PC-9 (cell line): ENCODE measurements at regions not wholly inside any gene's neighbourhood (a gene's known extent, or its start where the extent isn't known, plus 50 kb on each side); places are given as distances from the start of the nearest gene placed in this dataset.

Experiments used
- EZH2 ChIP-seq: fragments of 200-600 bp; sonication (generic); IDR thresholded peaks from 2 replicates; pipeline ENCODE4 v1.8.0; 2017; ENCODE audit warnings: antibody characterized with exemption, low read depth
- TF ChIP-seq, protein P1 (sequence below): fragments of 200-600 bp; sonication (generic); conservative IDR thresholded peaks from 2 replicates; pipeline ENCODE4 v1.6.1; 2017; ENCODE audit warnings: mixed run types, antibody characterized with exemption, mild to moderate bottlenecking, moderate library complexity

DNA sequence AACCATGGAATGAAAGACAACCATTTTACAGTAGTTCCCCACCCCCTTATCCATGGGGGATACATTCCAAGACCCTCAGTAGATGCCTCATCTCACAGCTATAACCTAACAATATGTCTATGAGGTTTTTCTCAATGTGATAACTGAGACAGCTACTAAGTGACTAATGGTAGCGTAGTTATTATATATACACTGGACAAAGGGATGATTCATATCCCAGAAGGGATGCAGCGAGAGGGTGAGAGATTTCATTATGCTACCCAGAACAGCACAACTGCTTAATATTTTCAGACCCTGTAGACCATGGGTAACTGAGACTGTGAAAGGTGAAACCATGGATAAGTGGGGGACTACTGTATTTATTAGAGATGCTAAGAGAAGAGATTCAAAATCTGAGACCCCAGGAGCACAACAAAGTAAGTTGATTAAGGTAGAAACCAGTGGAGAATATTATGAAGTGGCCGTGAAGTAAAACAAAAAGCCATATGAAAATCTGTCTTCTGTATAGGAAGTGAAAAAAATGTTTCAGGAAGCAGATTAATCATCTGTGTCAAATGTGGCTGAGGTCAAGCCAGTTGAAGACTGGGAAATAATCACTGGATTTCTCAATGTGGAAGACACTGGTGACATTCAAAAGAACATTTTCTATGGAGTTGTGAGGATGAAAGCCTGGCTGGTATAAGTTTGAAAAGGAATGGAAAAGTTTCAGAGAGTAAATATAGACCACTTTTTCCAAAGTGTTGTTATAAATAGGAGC lies 77.2 kb downstream of the RPL10L start:
- TF ChIP-seq, protein P1, sequence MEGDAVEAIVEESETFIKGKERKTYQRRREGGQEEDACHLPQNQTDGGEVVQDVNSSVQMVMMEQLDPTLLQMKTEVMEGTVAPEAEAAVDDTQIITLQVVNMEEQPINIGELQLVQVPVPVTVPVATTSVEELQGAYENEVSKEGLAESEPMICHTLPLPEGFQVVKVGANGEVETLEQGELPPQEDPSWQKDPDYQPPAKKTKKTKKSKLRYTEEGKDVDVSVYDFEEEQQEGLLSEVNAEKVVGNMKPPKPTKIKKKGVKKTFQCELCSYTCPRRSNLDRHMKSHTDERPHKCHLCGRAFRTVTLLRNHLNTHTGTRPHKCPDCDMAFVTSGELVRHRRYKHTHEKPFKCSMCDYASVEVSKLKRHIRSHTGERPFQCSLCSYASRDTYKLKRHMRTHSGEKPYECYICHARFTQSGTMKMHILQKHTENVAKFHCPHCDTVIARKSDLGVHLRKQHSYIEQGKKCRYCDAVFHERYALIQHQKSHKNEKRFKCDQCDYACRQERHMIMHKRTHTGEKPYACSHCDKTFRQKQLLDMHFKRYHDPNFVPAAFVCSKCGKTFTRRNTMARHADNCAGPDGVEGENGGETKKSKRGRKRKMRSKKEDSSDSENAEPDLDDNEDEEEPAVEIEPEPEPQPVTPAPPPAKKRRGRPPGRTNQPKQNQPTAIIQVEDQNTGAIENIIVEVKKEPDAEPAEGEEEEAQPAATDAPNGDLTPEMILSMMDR: no peak
- TF ChIP-seq EZH2: no peak
